T-helper 1 cell (primary cell): ENCODE measurements at regions not wholly inside any gene's neighbourhood (a gene's known extent, or its start where the extent isn't known, plus 50 kb on each side); places are given as distances from the start of the nearest gene placed in this dataset.

Experiments
- DNase-seq, 5 donors: peaks; one replicate each; pipeline ENCODE4 v3.0.0-alpha.2; 2012 to 2020

DNA sequence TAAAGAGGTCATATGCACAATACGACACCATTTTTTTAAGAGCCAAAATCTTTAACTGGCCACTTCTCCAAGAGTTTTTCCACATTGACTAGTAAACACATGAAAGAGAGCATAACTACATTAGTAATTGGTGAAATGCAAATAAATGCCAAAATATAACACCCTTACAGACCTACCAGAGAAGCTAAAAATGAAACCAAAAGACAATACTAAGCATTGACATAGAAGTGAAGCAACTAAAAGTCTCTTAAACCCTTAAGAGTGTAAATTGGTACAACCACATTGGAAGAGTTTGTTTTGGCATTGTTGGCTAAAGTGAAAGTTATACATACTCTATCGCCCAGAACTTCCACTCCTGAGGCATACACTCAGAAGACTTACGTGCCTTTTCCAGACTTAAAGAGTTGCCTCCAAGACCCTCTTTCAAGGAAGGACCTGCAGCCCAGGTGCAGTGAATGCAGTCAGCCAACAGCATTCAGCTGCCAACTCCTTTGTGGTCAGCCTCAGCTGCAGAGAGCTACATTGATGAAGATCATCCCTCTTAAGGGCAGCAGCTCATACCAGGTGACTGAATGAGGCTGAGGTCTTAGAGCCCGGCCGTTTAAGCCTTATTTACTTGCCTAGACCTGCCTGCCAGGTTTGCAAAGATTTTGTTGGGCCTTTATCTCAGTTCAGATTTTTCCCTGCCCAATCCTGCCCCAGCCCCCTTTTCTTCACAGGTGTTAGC, 839.1 kb upstream of the ADGRL2 start:
- no peak for DNase-seq

- no peak for DNase-seq
These were observed 867.4 kb upstream of the ADGRL2 start for GRCh38 chr1:80933346-80933745.

DNA sequence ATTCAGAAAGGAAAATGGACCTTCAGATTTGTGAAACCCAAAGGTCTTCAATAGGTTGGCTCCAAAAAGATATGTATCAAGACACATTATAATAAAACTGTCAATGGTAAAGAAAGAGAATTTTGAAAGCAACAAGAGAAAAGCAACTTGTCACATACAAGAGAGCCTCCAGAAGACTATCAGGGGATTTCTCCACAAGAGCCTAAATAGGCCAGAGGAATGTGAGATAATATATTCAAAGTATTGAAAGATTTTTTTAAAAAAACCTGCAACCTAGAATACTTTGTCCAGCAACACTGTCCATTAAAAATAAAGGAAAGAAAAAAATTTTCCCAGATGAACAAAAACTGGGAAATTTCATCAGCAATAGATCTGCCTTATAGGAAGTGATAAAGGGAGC, 869.6 kb upstream of the ADGRL2 start:
- DNase-seq: no peak

- DNase-seq: no peak
These were observed 870.7 kb upstream of the ADGRL2 start for GRCh38 chr1:80929868-80930508.

- no peak for DNase-seq
These were observed 874.2 kb upstream of the ADGRL2 start for GRCh38 chr1:80926531-80926930.

DNA sequence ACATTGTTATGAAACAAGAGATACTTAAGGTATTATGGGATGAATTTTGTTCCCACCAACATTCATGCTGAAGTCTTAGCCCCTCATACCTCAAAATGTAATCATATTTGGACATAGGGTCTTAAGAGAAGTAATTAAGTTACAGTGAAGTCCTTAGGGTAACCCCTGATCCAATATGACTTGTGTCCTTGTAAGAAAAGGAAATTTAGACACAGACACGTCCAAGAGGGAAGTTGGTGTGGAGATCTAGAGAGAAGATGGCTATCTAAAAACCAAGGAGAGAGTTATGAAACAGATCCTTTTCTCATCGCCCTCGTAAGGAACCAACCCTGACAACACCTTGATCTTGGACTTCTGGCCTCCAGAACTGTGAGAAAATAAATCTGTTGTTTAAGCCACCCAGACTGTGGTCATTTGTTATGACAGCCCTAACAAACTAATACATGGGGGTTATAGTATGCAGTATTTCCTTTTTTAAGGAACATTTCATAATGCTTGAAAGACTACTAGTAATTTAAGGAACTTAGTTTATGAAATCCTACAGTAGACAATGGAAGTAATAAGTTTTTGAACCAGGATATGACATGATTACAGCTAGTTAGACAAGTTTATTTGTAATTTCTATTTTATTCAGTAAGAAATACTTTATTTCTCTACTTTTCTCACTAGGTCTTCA, 875.5 kb upstream of the ADGRL2 start:
- DNase-seq: no peak

DNA sequence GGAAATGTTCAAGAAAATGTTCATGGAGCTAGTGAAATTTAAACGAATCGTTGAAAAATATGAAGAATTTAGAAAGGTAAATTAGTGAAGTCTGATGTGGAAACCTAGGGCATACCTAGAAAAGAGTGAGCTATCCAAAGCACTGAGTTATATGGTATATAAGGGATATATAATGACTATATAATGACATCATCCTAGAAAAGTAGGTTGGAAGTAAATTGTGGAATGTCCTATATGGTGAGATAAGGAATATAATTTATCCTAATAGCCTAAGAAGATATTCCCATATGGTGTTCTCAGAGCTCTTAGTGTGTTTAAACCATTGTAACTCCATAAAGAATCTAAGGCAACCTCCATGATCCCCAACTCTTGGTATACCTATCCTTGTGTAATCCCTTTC, 876.4 kb upstream of the ADGRL2 start:
- DNase-seq: no peak

- DNase-seq: no peak
These were observed 877.8 kb upstream of the ADGRL2 start for GRCh38 chr1:80922906-80923305.

DNA sequence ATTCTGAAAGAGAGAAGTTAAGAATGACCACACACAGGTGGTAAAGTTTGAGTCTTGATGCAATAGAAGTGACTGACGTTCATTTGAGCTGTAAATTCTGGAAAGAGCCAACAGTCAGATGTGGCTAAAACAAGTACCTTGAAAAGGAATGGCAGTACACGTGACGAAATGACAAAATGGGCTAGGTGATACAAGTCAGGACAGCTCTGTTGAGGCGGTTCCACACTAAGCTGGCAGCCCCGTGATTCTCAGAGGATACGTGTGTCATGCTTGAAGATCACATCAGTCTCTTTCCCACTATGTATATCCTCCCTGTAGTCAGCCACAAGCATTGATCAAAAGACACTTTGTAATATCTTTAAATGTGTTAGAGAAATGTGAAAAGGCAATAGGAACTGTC, 881.3 kb upstream of the ADGRL2 start:
- no peak for DNase-seq

DNA sequence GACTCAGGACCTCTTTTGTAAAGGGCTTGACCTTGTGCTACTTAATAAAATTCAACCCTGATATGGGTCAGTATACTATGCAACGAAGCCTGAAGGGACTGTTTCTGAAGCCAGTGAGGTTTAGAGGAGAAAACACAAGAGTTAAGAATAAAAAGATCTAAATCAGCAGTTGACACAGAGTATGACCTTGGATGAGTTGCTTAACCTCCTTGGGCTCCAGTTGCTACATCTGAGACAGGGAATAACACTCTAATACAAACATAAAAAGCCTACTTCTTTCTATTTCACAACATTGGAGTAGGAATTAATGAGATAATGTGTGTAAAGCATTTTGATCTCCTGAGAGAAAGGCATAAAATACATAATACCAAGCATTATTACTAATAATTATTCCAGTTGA, 882.4 kb upstream of the ADGRL2 start:
- no peak for DNase-seq

GRCh38 chr1:80917826-80918225, 882.9 kb upstream of the ADGRL2 start:
- DNase-seq: no peak

- DNase-seq: no peak
These were observed 883.5 kb upstream of the ADGRL2 start for GRCh38 chr1:80917225-80917624.

- DNase-seq: no peak
These were observed 885.2 kb upstream of the ADGRL2 start for GRCh38 chr1:80915491-80915890.

DNA sequence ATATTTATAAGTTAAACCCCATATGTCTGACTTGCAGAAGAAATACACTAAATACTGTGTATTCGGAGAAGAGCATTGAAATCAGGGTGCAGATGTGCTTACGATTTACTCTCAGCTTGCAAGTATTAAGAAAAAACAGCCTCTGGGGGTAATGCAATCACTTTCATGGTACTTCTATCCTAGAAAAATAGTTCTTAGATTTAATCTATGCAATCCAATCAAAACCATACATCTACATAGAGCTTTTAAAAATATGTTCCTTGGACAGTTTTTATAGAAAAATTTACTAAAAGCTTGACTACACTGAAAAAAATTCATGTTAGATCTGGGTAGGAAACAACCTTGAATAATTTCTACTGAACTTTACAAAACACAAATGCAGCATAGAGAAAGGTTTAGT, 890.3 kb upstream of the ADGRL2 start:
- no peak for DNase-seq

GRCh38 chr1:80909172-80909784, 891.5 kb upstream of the ADGRL2 start:
- no peak for DNase-seq

GRCh38 chr1:80896781-80897356, 903.9 kb upstream of the ADGRL2 start:
- DNase-seq: no peak

- no peak for DNase-seq
These were observed 905.8 kb upstream of the ADGRL2 start for GRCh38 chr1:80894921-80895320.

DNA sequence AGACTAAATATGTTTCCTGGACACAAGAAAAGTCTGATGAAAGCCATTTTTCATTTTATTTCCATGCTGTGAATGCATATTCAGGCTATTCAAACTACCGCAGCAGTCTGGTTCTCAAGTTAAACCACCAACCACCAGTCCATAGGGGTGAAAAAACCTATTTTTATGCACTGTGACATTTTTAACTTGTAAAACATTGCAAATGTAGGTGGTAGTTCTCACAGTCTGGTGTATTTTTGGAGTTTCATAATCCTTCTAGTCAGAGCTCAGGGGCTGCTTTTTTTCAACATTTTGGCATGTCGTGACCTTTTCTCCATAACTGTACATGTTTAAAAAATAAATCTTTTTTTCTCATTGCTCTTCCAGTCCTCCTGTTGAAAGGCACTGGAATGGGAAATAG, 907.6 kb upstream of the ADGRL2 start:
- no peak for DNase-seq

DNA sequence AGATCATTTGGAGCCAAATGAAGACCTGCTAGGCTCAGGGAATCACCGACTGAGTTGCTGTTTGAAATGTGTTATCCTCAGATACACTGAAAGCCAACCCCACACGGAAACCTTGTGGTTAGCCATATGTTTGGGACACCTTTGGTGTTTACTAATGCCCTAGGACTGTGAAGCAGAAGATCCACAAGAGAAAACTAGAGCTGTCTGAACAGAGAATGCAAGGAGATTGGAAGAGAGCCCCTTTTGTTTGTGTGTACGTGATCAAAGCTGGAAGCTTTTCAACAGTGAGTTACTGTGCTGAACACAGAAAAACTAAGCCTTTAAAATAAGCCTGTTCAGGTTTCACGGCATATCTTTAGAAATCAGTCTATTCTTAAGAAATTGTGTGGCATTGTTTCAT, 908.2 kb upstream of the ADGRL2 start:
- DNase-seq: no peak

DNA sequence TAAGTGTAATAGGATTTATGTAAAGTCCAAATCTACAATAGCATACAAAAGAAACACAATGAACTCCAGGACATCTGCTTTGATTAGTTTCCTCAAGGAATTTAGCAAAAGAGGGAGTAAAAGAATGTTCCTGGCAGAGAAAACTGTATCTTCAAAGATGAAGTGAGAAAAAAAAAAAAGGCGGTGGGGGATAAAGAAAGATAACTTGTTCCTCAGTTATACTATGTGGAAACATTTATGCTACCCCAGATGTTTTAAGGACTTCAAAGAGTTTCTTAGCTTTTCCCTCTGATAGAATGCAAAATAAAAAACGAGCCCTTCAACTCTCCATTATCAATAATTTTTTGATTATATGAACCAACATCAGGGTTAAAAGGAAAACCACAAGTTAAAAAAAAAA, 908.9 kb upstream of the ADGRL2 start:
- DNase-seq: no peak

DNA sequence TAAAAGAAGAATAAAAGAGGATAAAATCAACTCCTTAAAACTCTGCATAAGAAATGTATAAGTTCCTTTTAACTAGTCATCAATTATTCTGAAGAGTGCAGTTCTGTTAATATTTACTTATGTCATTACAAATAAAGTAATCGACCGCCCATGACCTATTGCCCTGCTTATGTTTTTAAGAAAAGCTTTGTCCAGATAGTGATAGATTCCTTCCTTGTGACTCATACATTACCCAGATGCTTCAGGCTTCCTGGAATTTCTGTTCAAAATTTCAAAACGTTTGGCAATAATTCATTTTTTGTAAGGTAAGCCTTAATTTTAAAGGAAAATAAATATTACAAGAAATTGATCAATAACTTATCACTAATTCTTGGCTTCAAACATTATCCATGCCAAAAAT, 918.2 kb upstream of the ADGRL2 start:
- no peak for DNase-seq

- DNase-seq: no peak
These were observed 922.4 kb upstream of the ADGRL2 start for GRCh38 chr1:80878343-80878742.

GRCh38 chr1:80876035-80876434, 924.7 kb upstream of the ADGRL2 start:
- no peak for DNase-seq
